ENCODE measurements at regions not wholly inside any gene's neighbourhood (a gene's known extent, or its start where the extent isn't known, plus 50 kb on each side); places are given as distances from the start of the nearest gene placed in this dataset.
"Not testable (repeated sequence)": the region's sequence is repeated elsewhere in the genome, so short reads cannot be mapped to it uniquely, and the experiment has no call there.

GRCh38 chr17:73900516-73900915 is 256.3 kb upstream of the SDK2 start:
- no peak for DNase-seq

GRCh38 chr17:73901249-73901648 is 257.0 kb upstream of the SDK2 start:
- DNase-seq, result no peak

GRCh38 chr17:73901661-73902415 is 257.6 kb upstream of the SDK2 start:
- peak; percentile 29 for DNase-seq

GRCh38 chr17:73902416-73903181 is 258.4 kb upstream of the SDK2 start:
- DNase-seq, result no peak

- no peak for DNase-seq
Measured at GRCh38 chr17:73906896-73907870, 262.9 kb upstream of the SDK2 start.

GRCh38 chr17:73909186-73909585 is 264.9 kb upstream of the SDK2 start:
- no peak for DNase-seq

GRCh38 chr17:73910206-73910605 is 266.0 kb upstream of the SDK2 start:
- DNase-seq, result no peak

- DNase-seq, result no peak
Measured at GRCh38 chr17:73910821-73911515, 266.7 kb upstream of the SDK2 start.

GRCh38 chr17:73911726-73912372 is 267.6 kb upstream of the SDK2 start:
- DNase-seq, result no peak

- no peak for DNase-seq
Measured at GRCh38 chr17:73912373-73912746, 268.1 kb upstream of the SDK2 start.

GRCh38 chr17:73914536-73915274 is 270.5 kb upstream of the SDK2 start:
- DNase-seq, result no peak

- DNase-seq, result not testable (repeated sequence)
Measured at GRCh38 chr17:73919033-73919432, 274.8 kb upstream of the SDK2 start.

GRCh38 chr17:73921306-73921705 is 277.1 kb upstream of the SDK2 start:
- no peak for DNase-seq

- DNase-seq, result no peak
Measured at GRCh38 chr17:73924114-73924908, 279.2 kb upstream of the RPL38 start.

GRCh38 chr17:73924909-73925186 is 278.6 kb upstream of the RPL38 start:
- no peak for DNase-seq

- DNase-seq, result no peak
Measured at GRCh38 chr17:73929860-73930430, 273.5 kb upstream of the RPL38 start.

GRCh38 chr17:73932216-73932749 is 271.2 kb upstream of the RPL38 start:
- no peak for DNase-seq

- DNase-seq, result no peak
Measured at GRCh38 chr17:73933164-73933766, 270.2 kb upstream of the RPL38 start.

- DNase-seq, result no peak
Measured at GRCh38 chr17:73933871-73934270, 269.6 kb upstream of the RPL38 start.

GRCh38 chr17:73934696-73935095 is 268.8 kb upstream of the RPL38 start:
- DNase-seq, result no peak

Data from stimulated activated CD4-positive, alpha-beta T cell treated with anti-CD3 and anti-CD28 coated beads, Interleukin-1b, Interleukin-23, amount 100 ng/mL, for 48 hours (primary cell).